Activated T-cell treated with anti-CD3 and anti-CD28 coated beads, Interleukin-2, amount 50 U/mL, for 72 hours (primary cell): ENCODE measurements at regions not wholly inside any gene's neighbourhood (a gene's known extent, or its start where the extent isn't known, plus 50 kb on each side); places are given as distances from the start of the nearest gene placed in this dataset.

ENCODE experiments used
- ATAC-seq, 2 donors: fragments of 150-1000 bp; cut with Tn5 transposase; replicated peaks in 1 of 2; 2 replicates each; pipeline ENCODE4 v1.10.0; 2021; ENCODE audit warnings: moderate library complexity in 2 of 2, mild to moderate bottlenecking in 1 of 2
- DNase-seq, 2 donors: peaks; one replicate each; pipeline ENCODE4 v3.0.0; 2021 to 2022; ENCODE audit warnings: mixed read lengths in 1 of 2
- H3K27ac Mint-ChIP-seq: one replicate; pipeline ENCODE4 v1.8.0; 2022; ENCODE audit warnings: mild to moderate bottlenecking, moderate library complexity, mixed read lengths
- H3K27me3 Mint-ChIP-seq: one replicate; pipeline ENCODE4 v1.8.0; 2022; ENCODE audit warnings: low read depth, mixed read lengths
- H3K36me3 Mint-ChIP-seq, 2 donors: one replicate each; pipeline ENCODE4 v1.8.0; 2022; ENCODE audit warnings: mixed read lengths in 2 of 2, mild to moderate bottlenecking in 1 of 2; ENCODE audit not compliant: insufficient read depth in 2 of 2
- H3K4me1 Mint-ChIP-seq: one replicate; pipeline ENCODE4 v1.8.0; 2022; ENCODE audit warnings: low read depth, mixed read lengths
- H3K4me3 Mint-ChIP-seq, 2 donors: one replicate each; pipeline ENCODE4 v1.8.0; 2022; ENCODE audit warnings: mild to moderate bottlenecking in 2 of 2, mixed read lengths in 2 of 2, moderate library complexity in 2 of 2
- H3K9me3 Mint-ChIP-seq, 2 donors: one replicate each; pipeline ENCODE4 v1.8.0; 2022; ENCODE audit warnings: mixed read lengths in 2 of 2

DNA sequence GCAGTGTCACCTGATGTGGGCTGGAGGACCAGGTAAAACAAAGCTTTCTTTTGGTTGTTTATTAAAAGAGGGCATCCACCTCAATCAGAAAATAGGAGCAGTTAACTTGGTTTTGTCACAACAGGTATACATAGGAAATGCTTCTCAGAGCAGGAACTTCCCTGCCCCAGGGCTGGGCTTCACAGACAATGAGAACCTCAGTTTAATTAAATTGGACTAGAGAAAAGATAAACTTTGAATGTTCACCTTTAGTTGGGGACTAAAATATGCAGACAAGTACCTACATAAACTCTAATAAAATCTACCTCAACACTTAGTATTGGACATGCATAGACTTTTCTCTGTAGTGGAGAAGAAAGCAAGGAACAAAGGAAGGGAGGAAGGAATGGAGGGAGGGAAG lies 392.0 kb downstream of the ENC1 start:
- ATAC-seq (no peak), DNase-seq (no peak)
- Mint-ChIP-seq H3K27ac (no peak overlapping the region), H3K4me3 (no peak overlapping the region), H3K36me3 (no peaks in the 10 kb centered on the region), H3K4me1 (no peaks in the 10 kb centered on the region), H3K27me3 (peaks cover 16% of the 10 kb centered on the region), H3K9me3 (no peaks in the 10 kb centered on the region)

DNA sequence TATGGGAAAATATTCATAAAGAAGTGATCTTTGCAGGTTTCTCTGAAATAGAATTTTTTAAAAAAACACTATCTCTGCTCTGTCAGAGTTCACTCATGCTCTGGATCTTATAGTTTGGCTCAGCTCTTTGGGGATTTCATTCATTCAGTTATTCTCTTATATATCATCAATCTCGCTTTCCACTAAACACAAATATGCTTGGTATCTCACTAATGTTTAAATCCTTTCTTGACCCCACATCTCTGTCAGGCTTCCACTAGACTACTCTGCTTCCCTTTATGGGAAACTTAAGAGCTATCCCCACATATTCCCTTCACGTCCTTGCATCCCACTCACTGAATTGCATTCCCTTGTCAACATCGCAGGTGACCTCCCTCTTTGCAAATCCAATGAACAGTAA lies 396.1 kb downstream of the ENC1 start:
- no peaks in the 10 kb centered on the region for H3K9me3 Mint-ChIP-seq
- H3K36me3 Mint-ChIP-seq: no peaks in the 10 kb centered on the region

DNA sequence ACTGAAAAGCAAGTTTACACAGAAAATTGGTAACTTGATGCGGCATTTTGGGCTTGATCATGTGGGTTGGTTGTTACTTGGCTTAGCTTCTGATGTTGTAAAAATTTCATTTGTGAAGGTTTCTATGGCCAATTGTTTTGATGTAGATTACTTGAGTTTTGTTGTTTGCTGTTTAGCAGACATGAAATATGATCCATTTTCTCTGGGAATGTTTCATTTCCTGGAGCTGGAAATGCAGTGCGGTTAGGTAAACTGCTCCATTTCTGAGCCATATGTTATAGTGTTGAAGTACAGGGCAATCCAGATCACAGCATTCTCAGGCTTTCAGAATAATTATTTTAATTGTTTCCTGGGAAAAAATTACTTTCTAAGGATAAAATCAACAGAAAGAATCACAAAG lies 396.9 kb downstream of the ENC1 start:
- Mint-ChIP-seq H3K9me3 (no peaks in the 10 kb centered on the region), H3K4me3 (no peak overlapping the region), H3K4me1 (no peaks in the 10 kb centered on the region), H3K27me3 (peaks cover 41% of the 10 kb centered on the region), H3K27ac (no peak overlapping the region), H3K36me3 (no peaks in the 10 kb centered on the region)
- DNase-seq: no peak
- no peak for ATAC-seq

More for the DNA sequence above, 396.1 kb downstream of the ENC1 start:
- DNase-seq (no peak), ATAC-seq (no peak)
- Mint-ChIP-seq H3K27me3 (peaks cover 34% of the 10 kb centered on the region), H3K4me1 (no peaks in the 10 kb centered on the region), H3K4me3 (no peak overlapping the region), H3K27ac (no peak overlapping the region)

DNA sequence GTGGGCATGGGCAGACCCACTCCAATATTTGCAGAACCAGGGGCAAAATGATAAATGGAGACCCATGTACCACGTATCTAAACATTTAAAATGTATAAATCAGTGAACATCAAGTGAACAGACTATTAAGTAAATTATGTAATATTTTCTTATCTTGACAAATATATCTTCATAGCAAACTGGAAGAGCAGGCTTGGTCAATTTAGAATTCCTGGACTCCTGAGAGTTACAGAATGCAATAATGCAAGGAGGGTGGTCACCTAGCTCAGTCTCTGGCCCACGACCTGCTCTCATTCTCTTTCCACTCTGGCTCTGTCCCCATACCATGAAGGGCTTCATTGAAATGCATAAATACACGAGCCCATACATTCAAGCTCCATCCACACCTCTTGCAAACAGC lies 398.0 kb downstream of the ENC1 start:
- ATAC-seq: no peak
- no peak for DNase-seq
- no peak overlapping the region for H3K27ac Mint-ChIP-seq
- no peak overlapping the region for H3K4me3 Mint-ChIP-seq
- H3K36me3 Mint-ChIP-seq: no peaks in the 10 kb centered on the region
- peaks cover 37% of the 10 kb centered on the region for H3K27me3 Mint-ChIP-seq
- no peaks in the 10 kb centered on the region for H3K9me3 Mint-ChIP-seq
- no peaks in the 10 kb centered on the region for H3K4me1 Mint-ChIP-seq

DNA sequence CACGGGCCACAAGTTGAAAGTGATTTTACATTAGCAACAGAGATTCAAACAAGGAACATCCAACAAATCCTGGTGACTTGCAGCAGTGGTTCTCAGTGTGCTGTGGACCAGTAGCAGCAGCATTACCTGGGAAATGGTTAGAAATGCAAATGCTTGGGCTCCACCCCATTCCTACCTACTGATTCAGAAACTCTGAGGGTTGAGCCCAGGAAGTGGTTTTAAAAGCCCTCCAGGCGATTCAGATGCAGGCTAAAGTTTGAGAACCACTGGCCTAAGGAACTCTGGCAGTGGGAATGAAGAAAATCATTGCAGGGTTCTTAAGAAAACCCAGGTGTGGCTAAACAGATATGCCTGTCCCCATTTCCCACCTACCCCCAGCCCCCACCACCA lies 398.8 kb downstream of the ENC1 start:
- no peaks in the 10 kb centered on the region for H3K9me3 Mint-ChIP-seq
- H3K36me3 Mint-ChIP-seq: no peaks in the 10 kb centered on the region
- H3K4me1 Mint-ChIP-seq: no peaks in the 10 kb centered on the region
- H3K27ac Mint-ChIP-seq: no peak overlapping the region
- no peak overlapping the region for H3K4me3 Mint-ChIP-seq
- DNase-seq (no peak), ATAC-seq (no peak)
- H3K27me3 Mint-ChIP-seq: peaks cover 31% of the 10 kb centered on the region

DNA sequence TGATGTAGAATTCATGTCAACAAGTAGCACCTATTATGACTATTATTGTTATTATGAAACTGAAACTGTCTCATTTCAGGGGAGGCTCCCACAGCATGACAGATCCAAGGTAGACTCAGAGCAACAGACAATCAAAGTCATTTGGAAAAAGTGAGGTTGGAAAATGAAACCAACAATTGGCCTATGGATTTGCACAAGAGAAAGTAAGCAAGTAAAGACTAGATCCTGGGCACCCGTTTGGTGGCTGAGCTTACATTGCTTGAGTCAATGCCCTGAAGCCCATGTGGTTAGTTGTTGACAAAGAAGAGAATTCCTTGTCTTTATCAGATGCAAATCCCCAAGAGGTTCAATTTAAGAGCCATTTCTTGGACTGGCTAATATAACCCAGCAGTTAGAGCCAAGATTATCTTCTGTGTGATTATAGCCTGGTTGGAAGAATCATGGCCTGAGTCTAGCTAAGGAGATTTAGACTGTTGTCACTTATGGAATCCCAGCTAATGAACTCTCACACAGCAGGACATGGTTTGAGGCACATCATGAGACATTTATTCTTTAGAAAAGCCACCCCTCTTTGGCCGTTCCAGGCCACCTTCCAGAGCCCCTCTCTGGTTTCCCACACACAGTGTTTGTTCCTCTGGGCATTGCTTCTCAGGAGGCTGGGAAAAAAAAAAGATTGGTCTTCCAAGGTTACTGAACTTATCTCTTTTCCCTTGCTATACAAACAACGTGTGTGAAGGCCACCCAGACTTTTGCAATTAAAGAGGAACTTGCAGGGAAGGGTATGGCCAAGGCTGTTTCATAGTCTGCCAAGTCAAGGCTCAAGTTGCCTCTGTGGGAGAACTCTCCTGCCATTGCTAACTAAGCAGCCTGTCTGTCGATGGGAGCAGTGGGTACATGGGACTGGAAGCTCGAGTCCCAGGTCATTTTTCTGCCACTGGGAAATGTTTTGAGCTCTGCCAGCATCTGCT lies 399.5 kb downstream of the ENC1 start:
- H3K36me3 Mint-ChIP-seq: no peaks in the 10 kb centered on the region
- no peak overlapping the region for H3K4me3 Mint-ChIP-seq
- DNase-seq (peak in 1 of 2 donors; percentile 8), ATAC-seq (peak; percentile 58 to 79)
- no peaks in the 10 kb centered on the region for H3K4me1 Mint-ChIP-seq
- H3K9me3 Mint-ChIP-seq: no peaks in the 10 kb centered on the region
- H3K27ac Mint-ChIP-seq: no peak overlapping the region
- peaks cover 31% of the 10 kb centered on the region for H3K27me3 Mint-ChIP-seq

DNA sequence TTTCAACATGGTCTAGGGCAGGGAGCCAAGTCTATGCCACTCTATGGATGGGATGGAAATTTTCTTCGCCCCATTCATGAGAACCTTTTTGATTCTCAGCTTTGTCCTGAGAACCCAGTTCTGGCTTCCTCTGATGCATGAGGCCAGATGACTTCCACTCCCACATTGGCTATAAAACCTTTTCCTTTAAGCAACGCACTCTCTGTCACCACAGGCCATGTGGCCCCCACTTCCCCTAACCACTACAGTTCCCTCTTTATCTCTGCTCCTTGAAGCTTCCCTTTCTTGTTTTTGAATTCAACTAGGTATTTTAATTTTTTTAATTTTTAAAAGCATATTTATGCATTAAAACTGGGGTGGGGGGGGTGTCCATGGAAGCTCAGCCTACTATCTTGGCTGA lies 401.3 kb downstream of the ENC1 start:
- Mint-ChIP-seq H3K27ac (no peak overlapping the region), H3K9me3 (no peaks in the 10 kb centered on the region), H3K36me3 (no peaks in the 10 kb centered on the region), H3K27me3 (peaks cover 38% of the 10 kb centered on the region), H3K4me1 (no peaks in the 10 kb centered on the region), H3K4me3 (no peak overlapping the region)
- ATAC-seq: no peak
- no peak for DNase-seq

DNA sequence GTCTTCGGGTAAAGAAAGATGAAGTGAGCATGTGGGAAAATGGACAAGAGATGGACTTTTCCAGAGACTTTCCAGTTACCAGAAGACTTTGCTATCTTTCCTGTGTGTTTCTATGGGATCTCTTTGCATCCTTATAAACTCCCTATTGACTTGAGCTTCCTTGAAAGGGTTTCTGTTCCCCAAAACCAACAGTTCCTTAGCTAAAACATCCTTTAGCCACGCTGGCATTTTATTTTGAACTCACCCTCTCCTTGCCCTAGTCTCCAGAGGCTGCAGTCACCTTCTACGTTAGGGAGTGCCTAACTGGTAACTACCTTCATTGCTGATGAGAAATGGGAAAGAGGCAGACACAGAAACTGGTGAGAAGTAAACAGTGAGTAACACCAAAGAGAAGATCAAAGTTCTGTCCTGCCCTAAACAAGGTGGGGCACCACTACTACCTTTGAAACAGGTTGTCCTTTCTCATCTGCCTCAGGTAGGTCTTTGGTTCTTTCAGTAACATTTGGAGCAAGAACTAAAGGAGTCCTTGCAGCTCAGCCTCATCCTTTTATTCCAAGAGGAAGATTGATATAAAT lies 402.9 kb downstream of the ENC1 start:
- ATAC-seq (no peak), DNase-seq (no peak)
- Mint-ChIP-seq H3K4me1 (no peaks in the 10 kb centered on the region), H3K27me3 (peaks cover 36% of the 10 kb centered on the region), H3K4me3 (no peak overlapping the region), H3K36me3 (no peaks in the 10 kb centered on the region), H3K27ac (no peak overlapping the region), H3K9me3 (peaks cover 0 to 2% of the 10 kb centered on the region in 2 donors)

DNA sequence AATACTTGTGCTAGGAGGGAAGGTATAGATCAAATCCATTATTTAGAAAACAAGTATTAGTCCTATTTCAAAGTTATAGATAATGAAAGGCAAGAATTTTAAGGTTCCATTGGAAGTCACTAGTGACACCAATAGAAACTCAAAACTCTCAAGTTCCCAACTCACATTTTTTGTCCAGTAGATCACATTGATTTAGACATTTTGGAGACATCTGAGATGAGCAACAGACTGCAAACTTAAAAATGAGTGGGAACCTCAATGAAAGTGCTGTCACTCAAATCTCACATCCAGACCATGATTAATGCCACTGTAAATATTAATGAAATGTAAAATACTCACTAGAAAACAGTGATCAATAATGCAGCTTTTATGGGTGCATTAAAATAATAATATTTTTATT lies 405.0 kb downstream of the ENC1 start:
- ATAC-seq (no peak), DNase-seq (no peak)
- Mint-ChIP-seq H3K27me3 (peaks cover 32% of the 10 kb centered on the region), H3K4me1 (peaks cover 6% of the 10 kb centered on the region), H3K9me3 (peaks cover 0 to 2% of the 10 kb centered on the region in 2 donors), H3K4me3 (no peak overlapping the region), H3K27ac (no peak overlapping the region), H3K36me3 (no peaks in the 10 kb centered on the region)

DNA sequence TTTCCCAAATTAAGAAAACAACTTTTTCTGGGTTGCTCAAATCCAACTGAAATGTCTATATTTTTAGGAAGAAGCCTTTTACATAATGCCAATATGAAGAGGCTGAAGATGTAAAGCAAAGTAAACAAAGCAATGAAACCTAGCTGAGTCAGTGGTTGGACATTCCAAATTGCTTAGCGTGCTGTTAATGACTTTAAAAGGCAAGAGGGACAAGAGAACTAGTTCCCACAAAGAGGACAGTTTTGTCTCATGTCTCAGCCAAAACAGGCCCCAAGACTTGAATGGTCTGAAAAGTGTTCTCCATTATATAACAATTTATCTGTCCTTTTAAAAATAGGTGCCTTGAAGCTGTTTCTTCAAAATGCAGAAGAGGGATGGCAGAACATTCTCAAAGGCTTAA lies 407.0 kb downstream of the ENC1 start:
- H3K4me1 Mint-ChIP-seq: peaks cover 6% of the 10 kb centered on the region
- ATAC-seq: no peak
- H3K36me3 Mint-ChIP-seq: peaks cover 0 to 2% of the 10 kb centered on the region in 2 donors

DNA sequence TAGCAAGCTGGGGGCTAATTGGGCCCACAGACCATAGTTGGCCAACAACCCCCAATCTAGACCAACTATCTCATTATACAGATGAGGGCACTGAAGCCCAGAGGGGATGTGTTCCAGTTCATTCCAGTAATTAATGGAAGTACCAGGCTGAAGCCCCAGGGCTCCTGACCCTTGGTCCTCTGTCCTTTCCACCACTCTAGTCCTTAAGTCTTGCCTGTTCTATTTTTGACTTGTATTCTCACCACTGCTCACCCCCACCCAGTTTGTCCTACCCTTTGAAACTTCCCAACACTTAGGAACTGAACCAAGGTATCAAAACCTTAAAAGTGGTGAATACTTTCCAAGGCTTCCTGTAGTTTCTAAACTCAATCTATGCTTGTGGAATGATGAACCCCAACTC lies 407.4 kb downstream of the ENC1 start:
- H3K4me3 Mint-ChIP-seq: no peak overlapping the region
- no peak for DNase-seq
- H3K4me1 Mint-ChIP-seq: peaks cover 6% of the 10 kb centered on the region
- H3K27me3 Mint-ChIP-seq: peaks cover 38% of the 10 kb centered on the region
- peaks cover 0 to 2% of the 10 kb centered on the region in 2 donors for H3K36me3 Mint-ChIP-seq
- no peak for ATAC-seq
- H3K9me3 Mint-ChIP-seq: peaks cover 2 to 5% of the 10 kb centered on the region in 2 donors
- no peak overlapping the region for H3K27ac Mint-ChIP-seq

More for the DNA sequence above, 407.0 kb downstream of the ENC1 start:
- H3K27ac Mint-ChIP-seq: no peak overlapping the region
- H3K4me3 Mint-ChIP-seq: no peak overlapping the region
- H3K9me3 Mint-ChIP-seq: peaks cover 2 to 5% of the 10 kb centered on the region in 2 donors
- H3K27me3 Mint-ChIP-seq: peaks cover 37% of the 10 kb centered on the region
- no peak for DNase-seq

DNA sequence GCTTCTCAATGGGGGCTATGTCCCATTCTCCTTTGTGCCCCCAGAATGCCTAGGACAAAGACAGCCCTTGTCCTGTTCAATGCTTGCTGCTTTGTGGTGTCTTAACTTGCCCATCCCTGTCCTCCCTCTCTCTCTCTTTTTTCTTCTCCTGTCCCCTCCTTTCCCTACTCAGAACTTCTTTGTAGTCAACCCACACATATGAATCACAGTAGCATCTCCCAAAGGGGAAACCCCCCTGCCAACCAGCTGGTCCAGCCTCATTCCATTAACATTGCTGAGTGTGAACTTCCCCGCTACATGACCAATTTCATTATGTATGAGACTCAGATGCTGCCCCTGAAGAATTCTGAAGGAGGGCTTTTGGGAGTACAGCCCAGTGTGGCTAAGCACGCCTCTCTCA lies 408.3 kb downstream of the ENC1 start:
- peak in 1 of 2 donors; percentile 80 for ATAC-seq

DNA sequence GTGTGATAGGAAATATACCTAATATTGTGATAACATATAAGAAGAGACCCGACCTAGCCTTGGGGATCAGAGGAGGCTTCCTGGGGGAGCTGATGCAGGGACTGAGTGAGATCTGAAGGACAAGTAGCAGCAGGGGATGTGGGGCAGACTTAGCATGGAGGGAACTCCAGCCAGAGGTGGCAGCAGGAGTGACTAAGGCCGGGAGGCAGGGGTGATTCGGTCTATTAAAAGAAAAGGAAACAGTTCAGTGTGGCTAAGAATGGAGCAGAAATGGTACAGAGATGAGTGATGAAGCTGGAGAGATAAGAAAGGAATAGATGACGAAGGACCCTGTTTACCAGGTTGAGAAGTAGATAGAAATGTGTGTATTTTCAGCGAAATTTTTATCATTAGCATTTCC lies 408.8 kb downstream of the ENC1 start:
- Mint-ChIP-seq H3K27ac (no peak overlapping the region), H3K9me3 (peaks cover 2 to 7% of the 10 kb centered on the region in 2 donors)

More for the DNA sequence above, 408.3 kb downstream of the ENC1 start:
- Mint-ChIP-seq H3K36me3 (peaks cover 0 to 2% of the 10 kb centered on the region in 2 donors), H3K27me3 (peaks cover 46% of the 10 kb centered on the region), H3K9me3 (peaks cover 2 to 7% of the 10 kb centered on the region in 2 donors), H3K4me1 (peaks cover 6% of the 10 kb centered on the region), H3K4me3 (no peak overlapping the region), H3K27ac (no peak overlapping the region)
- peak in 1 of 2 donors; percentile 5 for DNase-seq

More for the DNA sequence above, 408.8 kb downstream of the ENC1 start:
- Mint-ChIP-seq H3K27me3 (peaks cover 46% of the 10 kb centered on the region), H3K36me3 (peaks cover 0 to 2% of the 10 kb centered on the region in 2 donors), H3K4me1 (peaks cover 6% of the 10 kb centered on the region), H3K4me3 (no peak overlapping the region)
- peak in 1 of 2 donors; percentile 55 for ATAC-seq
- DNase-seq: no peak
